Activated CD4-positive, alpha-beta T cell treated with anti-CD3 and anti-CD28 coated beads, Interleukin-2, amount 10 ng/mL, durations not matched to agents 7 days and 5 days (primary cell): ENCODE measurements at regions not wholly inside any gene's neighbourhood (a gene's known extent, or its start where the extent isn't known, plus 50 kb on each side); places are given as distances from the start of the nearest gene placed in this dataset.

ENCODE experiments used
- CTCF ChIA-PET: fragments of 350-600 bp; sonication (Branson Sonifier 250); formaldehyde crosslinking; loops from one replicate; lab custom pipeline; 2021; ENCODE audit warnings: antibody characterized with exemption; lab: Charles Lee
- POLR2A ChIA-PET: fragments of 350-600 bp; sonication (Branson Sonifier 250); formaldehyde crosslinking; loops from one replicate; lab custom pipeline; 2021; ENCODE audit warnings: antibody characterized with exemption; lab: Charles Lee
- DNase-seq: peaks from one replicate; pipeline ENCODE4 v3.0.0-alpha.2; 2020
- H3K27ac Mint-ChIP-seq: one replicate; pipeline ENCODE4 v1.8.0; 2021; ENCODE audit warnings: mild to moderate bottlenecking, moderate library complexity, mixed read lengths
- H3K27me3 Mint-ChIP-seq: one replicate; pipeline ENCODE4 v1.8.0; 2021; ENCODE audit warnings: mixed read lengths
- H3K36me3 Mint-ChIP-seq: one replicate; pipeline ENCODE4 v1.8.0; 2021; ENCODE audit warnings: low read depth, mixed read lengths
- H3K4me1 Mint-ChIP-seq: one replicate; pipeline ENCODE4 v1.8.0; 2021; ENCODE audit warnings: mixed read lengths
- H3K4me3 Mint-ChIP-seq: one replicate; pipeline ENCODE4 v1.8.0; 2021; ENCODE audit warnings: mild to moderate bottlenecking, moderate library complexity, mixed read lengths
- H3K9me3 Mint-ChIP-seq: one replicate; pipeline ENCODE4 v1.8.0; 2021; ENCODE audit warnings: mixed read lengths

DNA sequence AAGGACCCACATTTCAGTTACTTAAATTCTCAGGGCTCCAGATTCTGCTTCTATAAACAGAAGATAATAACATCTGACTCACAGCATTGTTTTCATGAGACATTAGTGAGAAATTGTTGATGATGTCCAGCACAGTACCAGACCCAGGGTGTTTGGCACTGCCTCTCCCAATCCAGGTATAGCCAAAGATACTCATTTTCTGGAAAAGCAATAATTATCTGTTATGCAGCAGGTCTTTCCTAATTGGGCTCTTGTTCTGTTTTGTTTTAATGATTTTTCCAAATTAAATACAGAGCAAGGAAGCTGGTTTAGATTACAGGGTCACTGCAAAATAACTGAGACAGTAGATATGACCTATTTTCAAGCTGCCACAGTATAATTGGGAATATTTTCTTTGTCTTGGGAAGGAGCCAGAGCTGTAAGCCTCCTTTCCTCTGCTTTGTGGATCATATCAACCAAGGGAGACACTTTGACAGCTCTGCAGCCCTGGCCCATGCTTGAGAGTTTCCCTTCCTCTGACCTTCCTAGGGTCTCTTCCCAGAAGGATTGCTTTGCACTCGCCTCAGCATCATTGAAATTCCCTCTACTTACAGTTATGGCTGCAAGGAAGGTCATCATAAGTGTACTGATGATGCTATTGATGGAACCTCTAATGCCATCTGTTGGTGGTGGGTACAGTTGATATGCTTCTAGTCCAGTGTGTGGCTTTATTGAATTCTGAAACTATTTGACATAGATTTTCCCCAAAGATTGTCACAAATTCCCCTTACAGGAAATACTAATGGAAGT, 522.4 kb upstream of the ADAMTS9 start:
- ChIA-PET POLR2A (no interaction called here), CTCF (no interaction called here)
- H3K27ac Mint-ChIP-seq, result no peak overlapping the region
- DNase-seq, result no peak
- H3K36me3 Mint-ChIP-seq, result no peaks in the 10 kb centered on the region
- H3K9me3 Mint-ChIP-seq, result peaks cover 6% of the 10 kb centered on the region
- H3K27me3 Mint-ChIP-seq, result no peaks in the 10 kb centered on the region
- H3K4me1 Mint-ChIP-seq, result no peaks in the 10 kb centered on the region
- H3K4me3 Mint-ChIP-seq, result no peak overlapping the region

DNA sequence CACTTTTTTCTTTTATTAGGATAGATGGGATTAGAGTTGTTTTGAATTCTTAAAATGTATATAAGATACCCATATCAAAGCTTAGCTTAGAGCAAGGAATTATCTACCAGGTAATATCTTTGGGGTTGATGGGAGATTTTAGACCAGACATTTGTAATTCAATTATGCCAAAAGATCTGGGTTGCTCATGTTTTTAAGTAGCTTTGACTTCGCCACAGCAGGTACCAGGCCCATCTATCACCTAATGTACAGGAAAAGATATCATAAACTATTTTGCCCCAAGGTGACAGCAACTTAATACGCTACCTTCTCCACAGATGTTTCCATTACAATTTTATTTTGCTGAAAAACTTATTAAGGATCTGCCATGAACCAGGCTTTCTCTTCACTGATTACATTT, 514.6 kb upstream of the ADAMTS9 start:
- DNase-seq, result no peak
- Mint-ChIP-seq H3K4me3 (no peak overlapping the region), H3K4me1 (no peaks in the 10 kb centered on the region), H3K36me3 (no peaks in the 10 kb centered on the region), H3K27me3 (no peaks in the 10 kb centered on the region), H3K9me3 (peaks cover 10% of the 10 kb centered on the region), H3K27ac (no peak overlapping the region)
- ChIA-PET CTCF (no interaction called here), POLR2A (no interaction called here)

DNA sequence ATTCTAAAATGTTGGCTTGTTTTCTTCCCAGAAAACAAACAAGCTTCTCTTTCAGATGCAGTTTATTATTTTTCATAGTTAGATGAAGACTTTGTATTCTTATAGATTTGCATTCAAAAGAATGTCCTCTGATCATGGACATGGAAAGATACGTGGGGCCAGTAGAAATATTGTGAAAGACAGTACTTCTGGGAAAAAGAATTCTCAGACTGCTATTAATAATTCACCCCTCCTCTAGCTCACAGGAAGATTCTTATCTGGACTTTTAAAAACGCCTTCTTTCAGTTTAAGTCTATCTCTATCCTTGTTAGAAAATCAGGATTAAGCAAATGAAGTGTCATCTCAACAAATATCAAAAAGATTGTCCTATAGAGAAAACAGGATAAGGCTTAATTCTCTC, 514.1 kb upstream of the ADAMTS9 start:
- H3K4me3 Mint-ChIP-seq, result no peak overlapping the region
- POLR2A ChIA-PET, result no interaction called here
- H3K36me3 Mint-ChIP-seq, result no peaks in the 10 kb centered on the region
- H3K4me1 Mint-ChIP-seq, result no peaks in the 10 kb centered on the region
- H3K9me3 Mint-ChIP-seq, result peaks cover 10% of the 10 kb centered on the region
- H3K27me3 Mint-ChIP-seq, result no peaks in the 10 kb centered on the region
- no peak for DNase-seq
- no peak overlapping the region for H3K27ac Mint-ChIP-seq
- CTCF ChIA-PET, result no interaction called here

DNA sequence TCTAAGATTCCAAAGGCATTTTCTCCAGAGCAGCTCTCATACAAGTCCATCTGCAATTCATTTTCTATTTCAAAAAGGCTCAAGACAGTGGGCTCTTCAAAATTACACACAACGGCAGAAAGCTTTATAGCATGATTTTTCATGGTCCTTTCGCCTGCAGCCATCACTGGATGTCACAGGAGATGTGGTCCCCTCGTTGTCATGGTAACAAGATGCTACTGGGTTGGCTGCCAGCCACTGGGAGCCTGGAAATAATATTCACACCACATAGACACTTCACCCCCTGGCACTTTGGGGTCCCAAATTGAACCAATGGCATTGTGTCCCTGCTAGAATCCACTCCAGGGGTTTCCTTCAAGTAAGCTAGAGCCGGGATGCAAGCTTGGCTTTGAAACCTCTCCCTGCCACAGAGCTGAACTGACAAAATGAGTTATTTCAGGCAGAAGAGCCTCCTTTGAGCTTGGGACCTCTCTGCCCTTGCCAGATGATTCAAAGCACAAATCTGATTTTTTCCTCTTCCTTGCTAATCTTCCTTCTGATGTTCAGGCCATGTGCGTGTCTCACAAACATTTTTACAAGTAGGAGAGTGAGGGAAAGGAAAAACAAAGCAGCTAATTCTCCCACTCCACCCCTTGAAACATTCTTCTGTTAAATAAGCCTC, 512.6 kb upstream of the ADAMTS9 start:
- CTCF ChIA-PET, result no interaction called here
- H3K27me3 Mint-ChIP-seq, result no peaks in the 10 kb centered on the region

DNA sequence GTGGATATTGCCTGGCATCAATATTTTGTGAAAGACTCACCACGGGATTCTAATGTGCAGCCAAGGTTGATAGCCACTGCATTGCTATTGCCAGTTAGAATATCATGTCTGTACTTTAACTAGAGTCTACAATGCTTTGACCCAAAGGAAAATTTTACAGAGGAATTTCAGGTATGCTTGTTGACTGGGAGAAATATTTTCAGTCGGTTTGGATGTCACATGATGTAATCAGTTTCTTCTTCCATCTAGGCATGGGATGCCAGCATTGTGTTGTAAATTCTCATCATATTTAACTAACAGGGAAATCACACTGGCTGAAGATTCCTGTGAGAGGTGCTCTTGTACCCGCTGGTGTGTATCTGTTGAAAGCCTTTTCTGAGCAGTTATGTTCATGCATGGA, 508.9 kb upstream of the ADAMTS9 start:
- H3K27me3 Mint-ChIP-seq, result no peaks in the 10 kb centered on the region
- POLR2A ChIA-PET, result no interaction called here

More for the DNA sequence above, 512.6 kb upstream of the ADAMTS9 start:
- peaks cover 7% of the 10 kb centered on the region for H3K9me3 Mint-ChIP-seq
- POLR2A ChIA-PET, result no interaction called here
- H3K4me1 Mint-ChIP-seq, result no peaks in the 10 kb centered on the region
- H3K27ac Mint-ChIP-seq, result no peak overlapping the region
- no peak for DNase-seq
- no peak overlapping the region for H3K4me3 Mint-ChIP-seq
- no peaks in the 10 kb centered on the region for H3K36me3 Mint-ChIP-seq

DNA sequence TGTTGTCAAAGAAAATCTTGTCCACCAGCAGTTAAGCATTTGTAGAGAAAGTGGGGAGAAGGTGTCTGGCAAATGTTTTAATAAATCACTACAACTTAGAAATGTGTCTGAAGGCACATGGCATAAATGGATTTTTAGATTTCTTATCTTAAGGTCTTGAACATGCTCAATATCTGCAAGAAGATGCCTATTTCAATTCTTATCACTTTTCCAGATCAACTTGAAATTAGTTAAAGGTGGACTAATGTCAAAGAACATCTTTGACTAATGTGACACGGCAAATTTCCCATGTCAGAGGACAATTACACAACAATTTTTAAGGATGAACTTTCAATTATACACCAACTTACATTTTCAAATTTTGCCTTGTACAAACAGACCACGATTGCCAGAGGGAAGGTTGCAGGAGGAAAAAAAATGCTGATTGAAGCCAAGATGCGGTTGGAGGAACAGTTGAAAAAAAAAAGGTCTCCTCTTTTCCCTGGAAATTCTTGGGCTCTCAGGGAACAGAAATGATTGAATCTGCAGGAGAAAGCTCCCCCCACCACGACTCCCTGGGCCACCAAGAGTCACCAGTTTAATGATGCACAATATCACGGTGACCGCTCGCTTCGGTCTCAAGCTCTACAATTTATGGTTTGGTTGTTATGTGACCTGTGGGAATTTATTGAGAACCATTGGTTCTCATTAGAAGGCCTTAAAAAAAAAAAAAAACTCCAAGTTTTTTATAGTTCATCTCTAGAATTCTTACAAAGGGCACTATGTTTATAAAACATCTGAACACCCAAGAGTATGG, 507.6 kb upstream of the ADAMTS9 start:
- no peaks in the 10 kb centered on the region for H3K36me3 Mint-ChIP-seq
- H3K27ac Mint-ChIP-seq, result no peak overlapping the region

More for the DNA sequence above, 508.9 kb upstream of the ADAMTS9 start:
- Mint-ChIP-seq H3K9me3 (peaks cover 3% of the 10 kb centered on the region), H3K4me3 (no peak overlapping the region), H3K36me3 (no peaks in the 10 kb centered on the region), H3K27ac (no peak overlapping the region), H3K4me1 (no peaks in the 10 kb centered on the region)
- no peak for DNase-seq
- CTCF ChIA-PET, result no interaction called here

DNA sequence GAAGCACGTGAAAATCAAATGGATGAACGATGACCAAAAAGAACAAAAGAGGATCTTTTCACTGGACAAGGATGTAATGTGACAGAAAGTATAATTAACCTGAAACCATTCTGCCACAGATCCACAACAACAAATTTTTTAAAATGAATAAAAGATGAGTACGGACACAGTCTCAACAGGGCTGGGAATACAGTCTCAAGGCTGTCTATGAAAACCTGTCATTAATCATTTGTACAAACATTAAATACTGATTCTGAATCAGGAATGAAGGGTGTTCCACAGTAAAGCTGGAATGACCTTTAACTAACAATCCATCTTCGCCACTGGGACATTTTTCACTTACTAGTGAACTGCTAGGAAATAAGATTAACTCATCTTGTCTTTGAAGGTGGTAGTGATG, 506.9 kb upstream of the ADAMTS9 start:
- POLR2A ChIA-PET, result no interaction called here
- Mint-ChIP-seq H3K9me3 (peaks cover 5% of the 10 kb centered on the region), H3K4me1 (no peaks in the 10 kb centered on the region), H3K27ac (no peak overlapping the region), H3K27me3 (no peaks in the 10 kb centered on the region), H3K36me3 (no peaks in the 10 kb centered on the region), H3K4me3 (no peak overlapping the region)
- CTCF ChIA-PET, result no interaction called here
- DNase-seq, result no peak

More for the DNA sequence above, 507.6 kb upstream of the ADAMTS9 start:
- H3K9me3 Mint-ChIP-seq, result peaks cover 4% of the 10 kb centered on the region
- H3K27me3 Mint-ChIP-seq, result no peaks in the 10 kb centered on the region
- ChIA-PET POLR2A (no interaction called here), CTCF (interaction anchor here (0.7 kb wide), 1 partner anchor 665 kb away, joined by 5 read pairs; no protein-coding TSS in a partner anchor)
- no peaks in the 10 kb centered on the region for H3K4me1 Mint-ChIP-seq
- no peak overlapping the region for H3K4me3 Mint-ChIP-seq
- DNase-seq, result no peak

DNA sequence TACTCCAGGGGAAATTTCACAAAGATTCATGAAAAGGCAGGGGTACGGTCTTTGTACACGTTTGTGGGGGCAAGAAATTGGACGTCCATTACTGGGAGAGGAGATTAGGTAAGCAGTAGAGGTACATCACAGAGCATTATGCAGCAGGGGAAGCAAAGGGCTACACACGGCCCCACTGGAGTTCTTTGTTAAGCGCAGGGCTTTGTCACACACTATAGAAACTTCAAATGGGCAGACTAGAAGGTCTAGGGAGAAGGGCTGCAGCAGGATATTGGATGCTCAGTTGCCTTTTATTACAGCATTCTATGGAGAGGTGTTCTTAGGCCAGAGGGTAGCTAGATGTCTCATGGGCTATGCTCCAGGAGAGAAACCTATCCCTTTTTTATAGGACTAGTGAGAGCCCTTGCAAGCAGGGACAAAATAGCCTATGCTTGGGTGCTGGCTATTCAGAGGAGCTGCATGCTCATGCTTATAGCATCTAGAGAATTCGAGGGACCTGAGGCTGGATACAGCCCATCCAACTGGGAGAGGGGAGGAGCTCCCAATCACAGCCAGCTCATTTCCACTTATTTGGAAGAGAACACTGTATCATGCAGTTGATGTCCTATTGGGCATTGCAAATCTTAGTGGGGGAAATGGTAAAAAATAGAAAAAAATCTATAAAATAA, 506.4 kb upstream of the ADAMTS9 start:
- no peaks in the 10 kb centered on the region for H3K27me3 Mint-ChIP-seq
- DNase-seq, result no peak
- no peaks in the 10 kb centered on the region for H3K4me1 Mint-ChIP-seq
- no peaks in the 10 kb centered on the region for H3K36me3 Mint-ChIP-seq
- peaks cover 5% of the 10 kb centered on the region for H3K9me3 Mint-ChIP-seq
- H3K27ac Mint-ChIP-seq, result no peak overlapping the region
- no peak overlapping the region for H3K4me3 Mint-ChIP-seq
- ChIA-PET POLR2A (no interaction called here), CTCF (no interaction called here)

DNA sequence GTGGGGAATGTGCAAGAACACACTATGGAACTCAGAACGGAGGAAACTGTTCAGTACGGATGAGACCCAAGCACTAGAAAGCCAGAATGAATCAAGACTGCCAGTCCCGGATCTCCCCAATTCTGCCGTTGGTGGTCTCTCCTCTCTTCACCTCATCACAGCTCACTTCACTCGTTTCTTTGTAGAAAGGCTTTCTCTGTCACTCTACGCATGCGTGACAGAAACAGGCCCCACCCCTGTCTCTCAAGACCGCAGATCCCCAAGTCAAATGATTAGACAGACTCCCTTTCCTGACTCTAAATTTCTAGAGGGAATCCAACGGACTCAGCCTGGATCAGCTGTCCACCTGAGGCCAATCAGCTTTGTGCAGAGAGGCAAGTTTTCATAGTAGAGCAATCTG, 505.7 kb upstream of the ADAMTS9 start:
- Mint-ChIP-seq H3K4me3 (no peak overlapping the region), H3K36me3 (no peaks in the 10 kb centered on the region), H3K27me3 (no peaks in the 10 kb centered on the region), H3K4me1 (no peaks in the 10 kb centered on the region), H3K27ac (no peak overlapping the region), H3K9me3 (peaks cover 5% of the 10 kb centered on the region)
- ChIA-PET CTCF (no interaction called here), POLR2A (no interaction called here)
- no peak for DNase-seq

DNA sequence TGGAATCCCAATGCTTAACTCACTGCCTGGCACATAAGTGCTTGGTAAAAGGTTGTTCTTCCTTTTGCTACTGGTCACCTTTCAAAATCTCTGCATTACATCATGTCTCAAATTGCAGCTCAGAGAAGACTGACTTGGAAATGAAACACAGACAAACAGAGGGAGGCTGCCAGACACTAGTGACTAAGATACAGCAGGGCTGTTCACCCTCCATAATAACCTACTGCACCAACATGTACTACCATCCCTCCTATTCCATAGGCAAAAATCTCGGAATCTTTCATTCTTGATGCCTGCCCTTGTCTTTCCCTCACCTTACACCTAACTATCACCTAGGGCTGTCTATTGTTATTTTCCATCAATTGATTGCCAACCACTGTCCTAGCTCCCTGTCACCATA, 502.3 kb upstream of the ADAMTS9 start:
- Mint-ChIP-seq H3K27me3 (no peaks in the 10 kb centered on the region), H3K36me3 (no peaks in the 10 kb centered on the region), H3K9me3 (peaks cover 5% of the 10 kb centered on the region), H3K4me1 (no peaks in the 10 kb centered on the region), H3K4me3 (no peak overlapping the region), H3K27ac (no peak overlapping the region)
- ChIA-PET CTCF (no interaction called here), POLR2A (no interaction called here)
- no peak for DNase-seq

DNA sequence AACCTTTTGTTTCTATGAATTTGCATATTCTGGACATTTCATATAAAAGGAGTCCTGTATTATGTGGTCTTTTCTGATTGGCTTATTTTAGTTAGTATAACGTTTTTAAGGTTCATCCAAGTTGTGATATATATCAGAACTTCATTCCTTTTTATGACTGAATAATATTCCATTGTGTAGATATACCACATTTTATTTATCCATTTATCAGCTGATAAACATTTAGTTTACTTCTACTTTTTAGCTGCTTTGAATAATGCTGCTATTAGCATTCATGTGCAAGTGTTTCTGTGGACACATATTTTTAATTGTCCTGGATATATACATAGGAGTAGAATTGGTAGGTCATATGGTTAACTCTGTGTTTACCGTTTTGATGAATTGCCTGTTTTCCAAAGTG, 498.5 kb upstream of the ADAMTS9 start:
- Mint-ChIP-seq H3K4me1 (no peaks in the 10 kb centered on the region), H3K27ac (no peak overlapping the region), H3K4me3 (no peak overlapping the region), H3K36me3 (no peaks in the 10 kb centered on the region), H3K9me3 (peaks cover 8% of the 10 kb centered on the region), H3K27me3 (no peaks in the 10 kb centered on the region)
- no peak for DNase-seq
- ChIA-PET POLR2A (no interaction called here), CTCF (no interaction called here)

DNA sequence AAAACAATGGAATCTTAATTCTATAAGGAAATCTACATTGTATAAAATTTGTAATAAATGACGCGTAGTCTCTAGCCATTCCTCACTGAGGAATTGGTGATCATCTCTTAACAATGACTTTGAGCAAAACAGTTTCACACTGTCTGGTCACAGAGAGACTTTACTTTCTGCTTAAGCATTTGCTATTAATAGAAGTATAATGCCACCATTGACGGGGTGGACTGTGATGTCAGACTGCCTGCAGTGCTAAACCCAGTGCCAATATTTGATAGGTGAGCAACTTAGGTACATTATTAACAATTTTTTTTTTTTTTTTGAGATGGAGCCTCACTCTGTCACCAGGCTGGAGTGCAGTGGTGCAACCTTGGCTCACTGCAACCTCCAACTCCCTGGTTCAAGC, 494.9 kb upstream of the ADAMTS9 start:
- no peak for DNase-seq
- Mint-ChIP-seq H3K27ac (no peak overlapping the region), H3K4me1 (no peaks in the 10 kb centered on the region), H3K36me3 (no peaks in the 10 kb centered on the region), H3K4me3 (no peak overlapping the region), H3K27me3 (no peaks in the 10 kb centered on the region), H3K9me3 (peaks cover 3% of the 10 kb centered on the region)
- ChIA-PET POLR2A (no interaction called here), CTCF (interaction anchor here (1.6 kb wide), 1 partner anchor 12 kb away, joined by 3 read pairs; no protein-coding TSS in a partner anchor)
